A673 (cell line): ENCODE measurements at regions not wholly inside any gene's neighbourhood (a gene's known extent, or its start where the extent isn't known, plus 50 kb on each side); places are given as distances from the start of the nearest gene placed in this dataset.

Experiments
- CTCF ChIP-seq: fragments of 300-800, 200-600 bp; sonication (generic); conservative IDR thresholded peaks from 2 replicates; pipeline ENCODE4 v1.5.1; 2017; ENCODE audit warnings: low read depth, mild to moderate bottlenecking, antibody characterized with exemption, low read length, moderate library complexity, mixed read lengths
- EZH2 ChIP-seq: fragments of 200-600 bp; sonication (generic); IDR thresholded peaks from 2 replicates; pipeline ENCODE4 v1.6.1; 2017; ENCODE audit warnings: borderline replicate concordance, low read depth, mild to moderate bottlenecking, mixed read lengths, antibody characterized with exemption, low read length; ENCODE audit not compliant: poor library complexity, severe bottlenecking

DNA sequence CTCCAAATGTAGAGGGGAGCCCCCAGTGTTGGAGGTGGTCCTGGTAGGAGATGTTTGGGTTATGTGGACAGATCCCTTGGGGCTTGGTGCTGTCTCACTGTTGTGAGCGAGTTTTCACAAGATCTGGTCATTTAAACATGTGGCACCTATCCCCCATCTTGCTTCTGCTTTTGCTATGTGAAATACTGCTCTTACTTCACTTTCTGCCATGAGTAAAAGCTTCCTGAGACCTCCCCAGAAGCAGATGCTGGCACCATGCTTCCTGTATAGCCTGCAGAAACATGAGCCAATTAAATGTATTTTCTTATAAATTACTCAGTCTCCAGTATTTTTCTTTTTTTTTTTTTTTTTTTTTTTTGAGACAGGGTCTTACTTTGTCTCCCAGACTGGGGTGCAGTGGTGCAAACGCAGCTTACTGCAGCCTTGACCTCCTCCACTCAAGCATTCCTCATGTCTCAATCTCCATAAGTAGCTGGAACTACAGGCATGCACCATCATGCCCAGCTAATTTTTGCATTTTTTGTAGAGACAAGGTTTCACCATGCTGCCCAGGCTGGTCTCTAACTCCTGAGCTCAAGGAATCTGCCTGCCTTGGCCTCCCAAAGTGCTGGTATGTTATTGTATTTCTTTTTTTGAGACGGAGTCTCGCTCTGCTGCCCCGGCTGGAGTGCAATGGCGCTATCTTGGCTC, 177.1 kb downstream of the ALDH8A1 start:
- TF ChIP-seq CTCF = no peak
- TF ChIP-seq EZH2 = no peak
